DMS 273 (cell line): ENCODE measurements at regions not wholly inside any gene's neighbourhood (a gene's known extent, or its start where the extent isn't known, plus 50 kb on each side); places are given as distances from the start of the nearest gene placed in this dataset.
A peak's percentile ranks its signal among the peaks of the same experiment; 100 is the strongest.
"Not testable (repeated sequence)": the region's sequence is repeated elsewhere in the genome, so short reads cannot be mapped to it uniquely, and the experiment has no call there.

ENCODE experiments used
- DNase-seq: peaks from one replicate; lab custom pipeline; 2025; ENCODE audit not compliant: unreplicated experiment; lab: John Stamatoyannopoulos, UW

DNA sequence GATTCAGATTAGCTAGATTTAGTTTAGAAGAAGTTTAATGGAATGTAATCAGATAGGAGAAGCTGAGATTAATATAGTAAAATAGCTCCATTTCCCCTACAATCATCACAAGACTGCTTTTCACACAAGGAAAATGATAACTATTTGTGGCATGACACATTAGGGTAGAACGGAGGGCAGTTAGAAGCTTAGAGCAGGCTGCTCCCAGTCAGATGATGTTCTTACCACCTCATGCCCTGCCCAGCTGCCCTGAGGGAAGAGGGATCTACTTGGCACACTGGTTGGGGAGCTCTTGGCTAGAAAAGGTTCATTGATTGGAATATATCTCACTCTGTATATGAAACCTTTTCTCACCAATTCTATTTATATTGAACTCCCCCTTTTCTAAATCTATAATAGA lies 180.7 kb upstream of the IL15 start:
- no peak for DNase-seq

DNA sequence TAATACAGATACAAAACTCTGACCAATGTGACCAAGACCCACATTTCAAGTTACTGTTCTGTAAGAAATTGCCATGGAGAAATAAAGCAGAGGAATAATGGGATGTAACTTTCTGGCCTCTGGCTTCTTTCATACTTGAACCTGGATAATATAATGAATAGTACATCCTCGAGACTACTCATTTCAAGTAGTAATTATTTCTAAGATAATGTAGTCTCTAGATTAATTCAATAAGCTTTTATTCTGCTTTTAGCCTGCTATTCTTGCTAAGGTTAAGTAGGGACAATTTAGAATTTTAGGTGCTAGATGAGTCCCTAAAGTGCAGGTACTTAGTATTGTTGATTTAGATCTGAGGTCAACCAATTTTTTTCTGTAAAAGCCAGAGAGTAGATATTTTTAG lies 178.7 kb upstream of the IL15 start:
- DNase-seq = no peak

DNA sequence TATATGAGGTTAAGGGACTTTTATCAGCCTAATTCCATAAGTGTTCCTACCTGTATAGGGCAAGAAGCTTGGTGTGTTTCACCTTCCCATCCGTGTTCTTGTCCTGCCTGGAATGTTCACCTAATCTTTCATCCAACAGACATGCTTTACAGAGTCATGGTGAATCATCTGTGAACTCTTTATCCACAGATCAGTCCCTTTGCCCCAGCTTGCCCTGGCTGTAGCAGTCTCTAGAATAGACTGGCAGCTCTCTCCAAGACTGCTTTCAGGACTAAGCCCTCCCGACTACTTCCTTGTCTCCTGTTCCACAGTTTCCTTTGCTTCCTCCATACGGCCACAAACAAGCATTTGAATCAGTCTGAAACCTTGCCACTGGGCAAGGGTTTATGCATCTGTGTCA lies 177.9 kb upstream of the IL15 start:
- DNase-seq = no peak

DNA sequence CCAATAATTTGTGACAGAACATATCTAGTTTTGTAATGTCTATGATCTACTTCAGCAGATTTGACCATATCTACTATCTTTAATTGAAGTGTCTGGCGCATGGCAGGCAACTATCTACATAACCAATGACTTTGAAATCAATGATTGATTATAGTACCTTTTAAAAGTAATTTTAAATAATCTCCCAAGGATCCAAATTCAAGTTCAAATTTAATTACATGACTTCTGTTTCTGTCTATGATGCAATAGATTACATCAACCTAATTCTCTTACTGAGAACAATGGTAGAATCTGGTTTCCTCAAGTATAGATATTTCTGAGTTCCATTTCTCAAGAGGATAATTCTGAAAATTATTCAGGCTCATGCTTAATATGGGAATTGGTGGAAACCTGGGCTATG lies 177.4 kb upstream of the IL15 start:
- DNase-seq = no peak

DNA sequence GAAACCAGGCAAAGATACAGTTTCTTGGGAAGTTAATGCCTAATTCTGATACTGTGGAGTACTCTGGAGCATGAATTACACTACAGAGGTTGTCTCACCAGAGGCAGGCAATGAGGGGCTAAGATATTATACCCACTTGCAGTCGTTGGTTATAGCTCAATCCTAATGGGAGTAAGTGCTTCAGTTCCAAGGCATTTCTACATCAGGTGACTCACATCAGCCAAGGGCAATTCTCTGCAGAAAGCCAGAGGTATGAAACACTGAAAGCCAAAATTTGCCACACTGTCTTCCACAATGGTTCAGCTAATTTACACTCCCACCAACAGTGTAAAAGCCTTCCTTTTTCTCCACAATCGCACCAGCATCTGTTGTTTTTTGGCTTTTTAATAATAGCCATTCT lies 174.0 kb upstream of the IL15 start:
- DNase-seq = no peak

DNA sequence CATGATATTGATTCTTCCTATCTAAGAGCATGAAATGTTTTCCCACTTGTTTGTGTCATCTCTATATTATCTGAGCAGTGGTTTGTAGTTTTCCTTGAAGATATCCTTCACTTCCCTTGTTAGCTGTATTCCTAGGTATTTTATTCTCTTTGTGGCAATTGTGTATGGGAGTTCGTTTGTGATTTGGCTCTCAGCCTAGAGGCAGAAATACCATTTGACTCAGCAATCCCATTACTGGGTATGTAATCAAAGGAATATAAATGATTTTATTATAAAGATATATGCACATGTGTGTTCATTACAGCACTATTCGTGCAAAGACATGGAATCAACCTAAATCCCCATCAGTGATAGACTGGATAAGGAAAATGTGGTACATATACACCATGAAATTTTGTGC lies 172.7 kb upstream of the IL15 start:
- no peak for DNase-seq

DNA sequence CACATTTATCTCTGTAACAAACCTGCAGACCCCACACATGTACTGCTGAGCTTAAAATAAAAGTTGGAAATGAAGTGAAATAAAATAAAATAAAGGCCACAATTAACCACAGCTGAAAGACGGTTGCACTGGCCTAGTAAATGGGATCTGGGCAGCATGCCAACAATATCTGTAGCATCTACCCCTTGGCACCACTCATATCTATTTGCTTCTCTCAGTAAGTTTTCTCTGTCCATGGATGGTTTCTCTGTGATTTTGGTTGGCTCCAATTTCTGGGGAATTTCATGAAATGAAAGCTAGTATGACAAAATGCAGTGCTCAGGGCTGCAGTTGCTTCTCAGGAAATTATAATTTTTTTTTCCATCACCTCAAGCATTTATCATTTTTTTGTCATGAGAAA lies 172.0 kb upstream of the IL15 start:
- DNase-seq = no peak

DNA sequence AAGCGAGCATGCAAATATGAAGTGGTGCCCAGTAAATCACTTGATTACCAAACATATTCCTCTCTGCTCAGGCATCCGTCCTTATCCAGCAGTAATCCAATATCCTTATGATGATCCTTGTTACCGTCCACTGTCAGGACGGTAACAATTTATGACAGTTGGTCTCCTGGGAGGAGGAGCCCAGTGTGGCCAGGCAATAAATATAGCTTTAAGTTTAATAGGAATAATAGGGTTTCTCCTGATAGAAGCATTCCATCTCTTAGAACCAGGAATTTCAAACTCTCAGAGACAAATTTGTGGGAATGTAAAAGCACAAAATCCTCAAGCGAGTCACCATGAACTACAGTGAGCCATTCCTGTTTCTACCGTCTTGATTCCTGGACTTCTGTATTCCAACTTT lies 171.2 kb upstream of the IL15 start:
- DNase-seq = no peak

DNA sequence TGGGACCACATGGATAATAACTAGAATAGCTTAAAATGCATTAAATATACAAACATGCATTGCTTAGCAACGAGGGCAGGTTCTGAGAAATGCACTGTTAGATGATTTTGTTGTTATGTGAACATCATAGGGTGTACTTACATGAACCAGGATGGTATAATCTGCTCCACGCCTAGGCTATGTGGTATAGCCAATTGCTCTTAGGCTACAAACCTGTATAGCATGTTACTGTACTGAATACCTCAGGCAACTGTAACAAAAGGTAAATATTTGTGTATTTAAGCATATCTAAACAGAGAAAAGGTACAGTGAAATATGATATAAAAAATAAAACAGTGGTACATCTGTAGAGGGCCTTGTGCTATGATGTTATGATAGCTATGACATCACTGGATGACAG lies 169.2 kb upstream of the IL15 start:
- DNase-seq = no peak

DNA sequence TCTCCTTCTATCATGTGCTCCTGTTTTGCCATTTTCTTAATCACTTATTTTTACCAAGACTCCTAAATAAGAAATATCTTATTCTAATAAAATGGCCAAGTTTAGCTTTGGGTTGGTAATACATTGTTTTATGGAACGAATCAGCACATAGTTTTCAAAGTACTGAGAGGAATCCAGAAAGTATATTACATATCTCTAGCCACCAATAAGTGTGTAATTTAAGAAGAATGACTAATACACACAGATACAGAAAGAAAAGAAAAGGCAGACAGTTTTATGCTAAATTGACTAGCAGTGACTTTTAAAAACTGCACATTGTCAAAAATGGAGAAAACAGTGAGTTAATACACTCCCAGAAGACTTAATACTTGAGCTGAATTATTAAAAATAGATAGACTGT lies 167.0 kb upstream of the IL15 start:
- no peak for DNase-seq

DNA sequence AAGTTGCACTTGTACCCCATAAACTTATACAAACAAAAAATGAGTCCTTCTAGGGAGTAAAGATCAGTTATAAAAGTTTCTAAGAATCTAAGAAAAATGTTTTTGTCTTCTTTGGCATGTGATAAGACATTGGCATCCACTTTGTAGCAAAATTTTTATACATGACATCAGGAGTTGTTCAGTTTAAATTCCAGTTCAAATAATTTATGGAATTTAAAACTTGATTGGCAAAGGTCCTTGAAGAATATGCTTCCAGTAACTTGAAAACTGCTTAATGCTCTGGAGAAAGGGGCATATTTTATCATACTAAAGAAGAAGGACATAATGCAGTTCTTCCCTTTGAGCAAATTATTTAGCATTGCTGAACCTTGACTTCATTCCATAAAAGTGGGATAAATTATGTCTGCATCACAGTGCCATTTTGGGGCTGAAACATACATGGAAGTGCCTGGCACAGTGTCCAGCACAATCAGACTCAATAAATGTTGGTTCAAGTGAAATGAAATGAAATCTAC lies 163.3 kb upstream of the IL15 start:
- no peak for DNase-seq

DNA sequence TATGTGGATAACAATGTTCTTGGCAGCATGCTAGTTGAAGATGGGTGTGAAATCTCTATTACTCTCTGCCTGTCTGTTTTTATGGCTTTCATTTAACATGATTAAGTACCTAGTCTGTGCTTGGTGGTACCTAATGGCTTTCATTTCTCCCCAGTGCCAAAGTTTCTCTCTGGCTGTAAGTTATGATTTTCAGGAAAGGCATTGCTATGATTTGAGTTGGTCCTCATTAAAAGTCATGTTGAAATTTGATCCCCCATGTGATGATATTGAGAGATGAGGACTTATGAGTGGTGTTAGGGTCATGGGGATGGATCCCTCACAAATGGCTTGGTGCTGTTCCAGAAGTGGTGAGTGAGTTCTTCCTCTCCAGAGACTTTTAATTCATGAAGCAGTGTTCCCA lies 162.4 kb upstream of the IL15 start:
- DNase-seq = no peak

DNA sequence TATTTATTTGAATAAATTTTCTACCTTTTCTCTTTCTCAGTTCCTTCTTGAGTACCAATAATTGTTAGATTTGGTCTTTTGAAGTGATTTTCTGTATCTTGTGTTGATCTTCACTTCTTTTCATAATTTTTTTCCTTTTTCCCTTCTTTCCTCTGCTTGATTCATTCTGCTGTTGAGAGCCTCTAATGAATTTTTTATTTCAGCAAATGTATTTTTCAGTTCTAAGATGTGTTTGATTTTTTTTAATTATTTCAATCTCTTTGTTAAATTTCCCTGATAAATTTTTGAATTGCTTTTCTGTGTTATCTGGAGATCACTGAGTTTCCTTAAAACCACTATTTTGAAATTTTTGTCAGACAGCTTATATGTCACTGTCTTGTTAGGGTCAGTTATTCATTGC lies 155.4 kb upstream of the IL15 start:
- no peak for DNase-seq

DNA sequence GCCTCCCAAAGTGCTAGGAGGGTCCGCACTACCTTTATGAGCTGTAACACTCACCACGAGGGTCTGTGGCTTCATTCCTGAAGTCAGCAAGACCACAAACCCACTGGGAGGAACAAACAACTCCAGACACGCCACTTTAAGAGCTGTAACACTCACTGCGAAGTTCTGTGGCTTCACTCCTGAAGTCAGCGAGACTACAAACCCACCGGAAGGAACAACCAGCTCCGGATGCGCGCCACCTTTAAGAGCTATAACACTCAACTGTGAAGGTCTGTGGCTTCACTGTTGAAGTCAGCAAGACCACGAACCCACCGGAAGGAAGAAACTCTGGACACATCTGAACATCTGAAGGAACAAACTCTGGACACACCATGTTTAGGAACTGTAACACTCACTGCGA lies 152.1 kb upstream of the IL15 start:
- DNase-seq = not testable (repeated sequence)

DNA sequence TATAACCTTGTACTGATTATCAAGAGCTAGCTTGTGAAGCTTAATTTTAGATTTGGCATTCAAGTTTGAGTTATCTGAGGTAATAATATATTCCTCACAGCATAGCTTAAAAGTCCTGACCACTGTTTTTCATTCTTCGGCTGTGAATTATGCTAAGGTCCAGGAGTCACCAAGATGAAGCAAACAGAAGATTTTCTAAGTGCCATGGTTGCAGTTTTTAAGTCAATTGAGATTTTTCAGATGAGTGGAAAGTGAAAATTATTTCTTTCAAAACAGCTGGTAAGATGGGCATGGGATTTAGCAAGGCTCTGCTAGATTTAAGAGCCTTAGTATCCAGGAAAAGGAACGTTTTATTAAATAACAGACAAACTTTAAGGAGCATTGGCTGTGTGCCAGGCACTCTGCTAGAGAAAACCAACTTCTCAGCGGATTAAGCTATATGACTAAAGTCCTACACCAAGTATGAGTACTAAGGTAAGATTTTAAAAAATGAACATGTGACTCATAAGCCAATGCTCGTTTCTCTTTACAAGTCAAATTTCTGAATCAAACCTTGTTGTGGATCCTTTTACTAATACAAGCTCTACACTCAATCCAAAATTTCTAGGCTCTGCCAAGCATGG lies 149.9 kb upstream of the IL15 start:
- DNase-seq = peak; percentile 0

DNA sequence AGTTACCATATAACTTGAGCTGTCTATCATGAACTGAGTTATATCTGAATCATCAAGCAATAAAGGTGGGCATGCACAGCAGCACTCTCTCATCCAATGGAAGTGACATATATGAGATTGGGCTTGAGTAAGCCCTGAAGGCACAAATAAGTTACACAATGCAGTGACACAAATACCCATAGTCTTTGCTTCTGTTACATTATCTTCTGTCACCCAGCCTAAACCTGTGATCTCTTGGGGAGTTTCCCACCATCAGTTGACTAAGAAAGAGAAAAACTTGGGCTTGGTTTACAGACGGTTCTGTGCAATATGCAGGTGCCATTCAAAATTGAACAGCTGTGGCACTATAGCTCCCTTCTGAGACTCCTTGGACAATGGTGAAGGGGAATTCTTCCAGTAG lies 138.8 kb upstream of the IL15 start:
- DNase-seq = no peak

DNA sequence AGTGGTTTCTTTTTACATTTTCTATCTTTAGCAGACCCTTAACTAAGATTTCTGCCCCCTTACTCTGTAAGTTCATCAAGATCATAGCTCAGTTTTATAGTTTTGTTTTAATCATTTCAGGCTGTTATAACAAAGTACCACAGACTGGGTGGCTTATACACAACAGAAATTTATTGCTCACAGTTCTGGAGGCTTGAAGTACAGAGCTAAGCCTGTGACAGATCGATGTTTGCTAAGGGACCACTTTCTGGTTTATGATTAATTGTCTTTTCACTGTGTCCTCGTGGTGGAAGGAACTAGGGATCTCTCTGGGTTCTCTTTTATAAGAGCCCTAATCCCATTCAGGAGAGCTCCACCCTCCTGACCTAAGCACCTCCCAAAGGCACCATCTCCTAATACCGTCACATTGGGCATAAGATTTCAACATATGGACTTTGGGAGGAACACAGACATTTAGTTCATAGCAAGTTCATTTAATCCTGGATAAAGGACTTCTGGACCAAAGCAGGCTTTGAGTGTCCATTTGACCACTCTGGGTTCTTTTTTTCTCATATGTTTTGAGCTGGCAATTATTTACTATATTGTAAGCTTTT lies 137.0 kb upstream of the IL15 start:
- DNase-seq = no peak

DNA sequence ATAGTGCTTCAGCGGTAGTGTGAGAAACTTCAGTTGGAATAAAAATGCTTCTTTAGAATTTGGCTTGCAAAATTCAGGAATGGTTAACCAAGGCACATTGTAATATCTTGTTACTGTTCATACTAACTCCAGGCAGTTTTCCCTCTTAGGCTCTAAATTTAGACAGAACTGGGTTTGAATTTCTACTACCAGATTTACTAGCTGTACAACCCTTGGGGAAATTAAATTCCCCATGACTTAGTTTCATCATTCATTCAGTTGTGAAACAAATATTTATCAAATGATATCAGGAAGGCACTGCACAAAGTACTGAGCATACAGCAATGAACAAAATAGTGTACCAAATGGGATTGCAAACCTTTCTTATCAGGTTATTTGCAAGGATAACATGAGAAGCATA lies 135.0 kb upstream of the IL15 start:
- no peak for DNase-seq

DNA sequence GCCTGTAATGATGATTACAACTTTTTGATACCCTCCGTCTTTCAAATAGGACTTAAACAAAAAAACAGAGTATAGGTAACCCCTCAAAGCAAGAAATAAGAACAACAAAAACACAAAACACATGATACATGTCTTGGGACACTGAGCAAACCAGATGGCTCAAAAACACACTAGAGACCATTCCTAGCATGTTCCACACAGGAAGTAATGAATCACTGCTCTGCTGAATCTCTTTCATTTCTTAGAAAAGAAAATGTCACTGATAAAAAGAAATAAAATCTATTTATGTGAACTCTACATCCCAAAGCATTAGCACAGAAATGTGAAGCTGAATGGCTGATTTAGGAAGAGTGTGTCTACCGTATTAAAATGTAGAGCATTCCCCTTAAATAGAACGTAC lies 134.5 kb upstream of the IL15 start:
- no peak for DNase-seq

DNA sequence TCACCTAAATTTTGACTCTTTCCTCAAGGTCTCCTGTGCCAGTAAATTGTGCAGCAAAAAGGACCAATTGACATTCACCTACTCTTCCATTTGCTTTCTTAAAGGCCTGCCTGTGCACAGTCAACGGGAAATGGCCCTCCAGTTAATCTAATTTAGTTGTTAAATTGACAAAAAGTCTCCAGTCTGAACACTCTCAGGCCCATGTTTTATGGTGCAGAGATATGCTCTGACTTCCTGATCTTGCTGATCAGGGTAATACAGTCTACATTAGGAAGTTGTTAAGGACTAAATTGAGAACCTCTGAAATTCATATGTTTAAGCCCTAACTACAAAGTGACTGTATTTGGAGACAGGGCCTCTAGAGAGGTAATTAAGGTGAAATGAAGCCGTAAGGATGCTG lies 133.6 kb upstream of the IL15 start:
- DNase-seq = no peak

DNA sequence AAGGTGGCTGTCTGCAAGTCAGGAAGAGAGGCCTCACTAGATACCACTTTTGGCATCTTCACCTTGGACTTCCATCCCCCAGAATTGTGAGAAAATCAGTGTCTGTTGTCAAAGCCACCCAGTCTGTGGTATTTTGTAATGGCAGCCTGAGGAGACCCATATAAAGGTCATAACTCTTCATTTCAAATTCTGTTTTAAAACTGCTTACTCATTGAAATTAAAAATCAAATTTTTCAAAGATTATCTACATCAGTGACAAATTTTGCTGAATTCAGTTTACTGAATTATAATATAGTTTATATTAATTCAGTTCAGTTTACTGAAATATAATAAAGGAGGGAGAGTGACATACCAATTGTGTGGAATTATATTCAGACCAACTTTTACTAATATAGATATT lies 133.1 kb upstream of the IL15 start:
- DNase-seq = no peak

DNA sequence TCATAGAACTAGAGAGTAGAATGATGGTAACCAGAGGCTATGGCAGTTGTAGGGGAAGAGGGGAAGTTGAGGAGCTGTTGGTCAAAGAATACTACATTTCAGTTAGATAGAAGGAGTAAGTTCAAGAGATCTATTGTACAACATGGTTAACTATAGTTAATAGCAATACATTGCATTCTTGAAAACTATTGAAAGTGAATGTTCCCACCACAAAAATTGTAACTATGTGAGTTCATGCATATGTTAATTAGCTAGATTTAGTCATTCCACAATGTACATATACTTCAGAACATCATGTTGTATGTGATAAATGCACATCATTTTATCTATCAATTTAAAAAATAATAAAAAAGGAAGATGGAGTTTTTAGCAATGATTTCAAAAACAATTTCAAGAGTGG lies 125.3 kb upstream of the IL15 start:
- DNase-seq = no peak

DNA sequence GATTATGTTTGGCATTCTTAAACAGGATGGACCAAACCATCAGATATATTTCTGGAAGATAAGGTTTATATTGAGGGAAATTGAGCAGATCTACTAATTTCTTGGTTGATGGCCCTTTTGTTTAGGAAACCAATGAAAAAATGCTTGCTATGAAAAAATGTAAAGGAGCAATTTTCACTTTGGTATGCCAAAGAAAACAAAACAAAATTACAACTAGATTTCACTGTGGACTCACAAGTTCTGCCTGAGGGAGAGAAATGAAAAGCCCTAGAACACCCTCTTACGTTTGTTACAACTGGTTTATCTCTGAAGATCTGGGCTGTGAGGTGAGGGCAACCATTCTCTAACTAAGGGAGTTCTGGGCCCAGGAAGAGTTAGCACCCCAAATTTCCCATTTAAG lies 122.5 kb upstream of the IL15 start:
- no peak for DNase-seq
